ENCODE measurements at regions not wholly inside any gene's neighbourhood (a gene's known extent, or its start where the extent isn't known, plus 50 kb on each side); places are given as distances from the start of the nearest gene placed in this dataset.

DNA sequence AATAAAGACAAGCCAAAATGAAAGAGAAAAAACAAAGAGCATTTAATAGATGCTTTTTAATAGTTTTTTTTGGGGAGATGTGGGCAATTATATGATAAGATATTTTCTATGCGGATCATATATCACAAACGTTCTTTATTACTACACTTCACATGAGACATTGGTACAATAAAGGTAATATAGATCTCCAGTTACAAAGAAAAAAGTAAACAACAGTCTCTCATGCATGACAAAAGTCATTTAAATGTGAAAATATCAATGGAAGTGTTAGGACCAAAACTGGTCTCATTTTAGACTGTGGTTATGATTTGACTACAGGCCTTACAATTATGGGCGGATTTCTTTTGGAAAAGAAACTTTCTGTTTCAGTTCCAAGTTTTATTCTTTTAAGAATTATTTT, 687.0 kb downstream of the ADGRL2 start:
- TF ChIP-seq, protein P1, sequence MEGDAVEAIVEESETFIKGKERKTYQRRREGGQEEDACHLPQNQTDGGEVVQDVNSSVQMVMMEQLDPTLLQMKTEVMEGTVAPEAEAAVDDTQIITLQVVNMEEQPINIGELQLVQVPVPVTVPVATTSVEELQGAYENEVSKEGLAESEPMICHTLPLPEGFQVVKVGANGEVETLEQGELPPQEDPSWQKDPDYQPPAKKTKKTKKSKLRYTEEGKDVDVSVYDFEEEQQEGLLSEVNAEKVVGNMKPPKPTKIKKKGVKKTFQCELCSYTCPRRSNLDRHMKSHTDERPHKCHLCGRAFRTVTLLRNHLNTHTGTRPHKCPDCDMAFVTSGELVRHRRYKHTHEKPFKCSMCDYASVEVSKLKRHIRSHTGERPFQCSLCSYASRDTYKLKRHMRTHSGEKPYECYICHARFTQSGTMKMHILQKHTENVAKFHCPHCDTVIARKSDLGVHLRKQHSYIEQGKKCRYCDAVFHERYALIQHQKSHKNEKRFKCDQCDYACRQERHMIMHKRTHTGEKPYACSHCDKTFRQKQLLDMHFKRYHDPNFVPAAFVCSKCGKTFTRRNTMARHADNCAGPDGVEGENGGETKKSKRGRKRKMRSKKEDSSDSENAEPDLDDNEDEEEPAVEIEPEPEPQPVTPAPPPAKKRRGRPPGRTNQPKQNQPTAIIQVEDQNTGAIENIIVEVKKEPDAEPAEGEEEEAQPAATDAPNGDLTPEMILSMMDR (IDR thresholded peaks at IDR 0.05 in 2 of 3, conservative IDR thresholded peaks at IDR 0.05 in 1 of 3; ENCODE audit: control insufficient read depth in 2 of 3, extremely low read depth in 1 of 3, insufficient read depth in 1 of 3, low read depth in 3 of 3, low read length in 3 of 3) = no peak
- no peak for TF ChIP-seq HDAC2 (IDR thresholded peaks at IDR 0.05)
- TF ChIP-seq, protein P2, sequence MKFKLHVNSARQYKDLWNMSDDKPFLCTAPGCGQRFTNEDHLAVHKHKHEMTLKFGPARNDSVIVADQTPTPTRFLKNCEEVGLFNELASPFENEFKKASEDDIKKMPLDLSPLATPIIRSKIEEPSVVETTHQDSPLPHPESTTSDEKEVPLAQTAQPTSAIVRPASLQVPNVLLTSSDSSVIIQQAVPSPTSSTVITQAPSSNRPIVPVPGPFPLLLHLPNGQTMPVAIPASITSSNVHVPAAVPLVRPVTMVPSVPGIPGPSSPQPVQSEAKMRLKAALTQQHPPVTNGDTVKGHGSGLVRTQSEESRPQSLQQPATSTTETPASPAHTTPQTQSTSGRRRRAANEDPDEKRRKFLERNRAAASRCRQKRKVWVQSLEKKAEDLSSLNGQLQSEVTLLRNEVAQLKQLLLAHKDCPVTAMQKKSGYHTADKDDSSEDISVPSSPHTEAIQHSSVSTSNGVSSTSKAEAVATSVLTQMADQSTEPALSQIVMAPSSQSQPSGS (IDR thresholded peaks at IDR 0.05; ENCODE audit: low read length) = no peak
